ENCODE measurements at regions not wholly inside any gene's neighbourhood (a gene's known extent, or its start where the extent isn't known, plus 50 kb on each side); places are given as distances from the start of the nearest gene placed in this dataset.
"Not testable (repeated sequence)": the region's sequence is repeated elsewhere in the genome, so short reads cannot be mapped to it uniquely, and the experiment has no call there.

DNA sequence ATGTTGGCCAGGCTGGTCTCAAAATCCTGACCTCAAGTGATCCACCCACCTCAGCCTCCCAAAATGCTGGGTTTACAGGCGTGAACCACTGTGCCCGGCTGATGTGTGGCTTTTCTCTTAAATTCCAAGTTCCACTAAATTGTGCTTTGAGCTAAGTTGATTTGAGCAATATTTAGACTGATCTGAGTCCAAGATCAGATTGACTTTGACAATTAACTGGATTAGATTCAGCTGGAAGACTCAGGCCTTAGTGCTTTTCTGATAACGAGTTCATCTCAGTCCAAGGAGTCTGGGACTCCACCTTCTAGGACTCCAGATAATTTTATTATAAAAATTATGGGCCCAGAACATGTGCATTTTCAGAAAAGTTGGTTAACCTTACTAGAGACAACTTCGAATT lies 94.4 kb upstream of the FAM174B start:
- in situ Hi-C loops (cut with MboI; ENCODE audit: low sequenced_read_pairs), result no loop called here

DNA sequence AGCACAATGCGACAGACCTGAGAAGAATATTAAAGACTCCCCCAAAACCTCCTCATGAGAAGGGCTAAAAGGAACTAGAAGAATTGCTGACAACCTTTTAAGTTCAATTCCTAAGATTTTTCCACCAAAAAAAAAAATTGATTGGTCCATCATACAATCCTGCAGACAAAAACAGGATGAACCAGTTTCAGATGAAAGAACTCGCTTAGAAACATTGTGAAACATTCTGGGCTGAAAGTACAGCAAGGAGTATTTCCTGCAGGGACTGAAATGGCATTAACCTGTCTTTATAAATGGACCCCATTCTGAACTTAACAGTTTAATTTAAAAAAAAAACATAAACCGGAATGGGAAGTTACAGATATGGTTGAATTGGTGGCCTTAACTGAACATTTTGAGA lies 96.0 kb upstream of the FAM174B start:
- in situ Hi-C loops (cut with MboI; ENCODE audit: low sequenced_read_pairs), result no loop called here

DNA sequence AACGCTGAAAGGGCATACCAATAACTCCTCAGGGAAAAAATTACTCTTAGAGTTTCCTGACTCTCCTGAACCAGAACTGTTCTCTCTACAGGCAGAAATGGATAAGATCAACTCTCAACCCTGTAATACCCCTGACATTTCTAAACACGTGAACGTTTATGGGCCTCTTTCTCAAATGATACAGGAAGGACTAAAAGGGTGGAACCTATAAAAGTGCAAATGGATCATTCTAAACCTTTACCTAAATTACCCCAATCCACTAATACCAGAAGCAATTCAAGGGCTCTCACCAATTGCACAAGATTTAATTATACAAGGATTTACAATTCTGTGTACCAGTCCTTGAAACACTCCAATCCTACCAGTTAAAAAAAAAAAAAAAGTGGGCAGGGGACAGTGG lies 98.0 kb upstream of the FAM174B start:
- in situ Hi-C loops (cut with MboI; ENCODE audit: low sequenced_read_pairs), result no loop called here

DNA sequence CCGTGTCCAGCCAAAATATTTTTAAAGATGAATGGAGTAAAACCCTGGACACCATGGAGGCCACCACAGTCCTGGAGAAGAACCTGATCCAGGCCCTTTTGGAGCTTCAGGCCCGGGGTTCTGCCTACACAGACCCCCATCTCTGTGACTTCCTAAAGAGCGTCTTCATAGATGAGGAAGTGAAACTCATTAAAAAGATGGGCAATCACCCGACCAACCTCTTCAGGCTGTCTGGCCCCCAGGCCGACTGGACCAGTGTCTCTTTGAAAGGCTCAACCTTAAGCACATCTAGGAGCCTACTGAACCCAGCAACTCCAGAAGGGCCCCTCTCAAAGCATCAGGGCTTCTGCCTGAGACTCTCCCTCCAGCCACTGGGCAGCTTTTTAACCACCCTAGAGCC lies 107.9 kb upstream of the FAM174B start:
- in situ Hi-C loops (cut with MboI; ENCODE audit: low sequenced_read_pairs), result no loop called here

DNA sequence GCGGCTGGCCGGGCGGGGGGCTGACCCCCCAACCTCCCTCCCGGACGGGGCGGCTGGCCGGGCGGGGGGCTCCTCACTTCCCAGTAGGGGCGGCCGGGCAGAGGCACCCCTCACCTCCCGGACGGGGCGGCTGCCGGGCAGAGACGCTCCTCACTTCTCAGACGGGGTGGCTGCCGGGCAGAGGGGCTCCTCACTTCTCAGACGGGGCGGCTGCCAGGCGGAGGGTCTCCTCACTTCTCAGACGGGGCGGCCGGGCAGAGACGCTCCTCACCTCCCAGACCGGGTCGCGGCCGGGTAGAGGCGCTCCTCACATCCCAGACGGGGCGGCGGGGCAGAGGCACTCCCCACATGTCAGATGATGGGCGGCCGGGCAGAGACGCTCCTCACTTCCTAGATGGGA lies 112.6 kb upstream of the FAM174B start:
- in situ Hi-C loops (cut with MboI; ENCODE audit: low sequenced_read_pairs), result not testable (repeated sequence)

DNA sequence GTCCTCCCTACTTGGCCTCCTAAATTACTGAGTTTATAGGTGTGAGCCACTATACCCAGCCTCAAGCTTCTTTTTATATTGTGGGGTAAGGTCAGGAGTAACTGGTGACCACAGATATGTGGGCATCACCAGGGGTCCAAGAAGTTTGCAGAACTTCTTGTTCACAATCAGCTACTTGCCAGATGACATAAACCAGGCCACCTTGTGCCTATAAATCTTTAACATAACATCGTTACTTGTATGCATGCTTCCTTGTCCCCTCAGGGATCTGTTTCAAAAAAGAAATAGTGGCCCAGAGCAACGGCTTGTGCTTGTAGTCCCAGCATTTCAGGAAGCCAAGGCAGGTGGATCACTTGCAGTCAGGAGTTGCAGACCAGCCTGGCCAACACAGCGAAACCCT lies 115.1 kb upstream of the FAM174B start:
- in situ Hi-C loops (cut with MboI; ENCODE audit: low sequenced_read_pairs), result no loop called here

DNA sequence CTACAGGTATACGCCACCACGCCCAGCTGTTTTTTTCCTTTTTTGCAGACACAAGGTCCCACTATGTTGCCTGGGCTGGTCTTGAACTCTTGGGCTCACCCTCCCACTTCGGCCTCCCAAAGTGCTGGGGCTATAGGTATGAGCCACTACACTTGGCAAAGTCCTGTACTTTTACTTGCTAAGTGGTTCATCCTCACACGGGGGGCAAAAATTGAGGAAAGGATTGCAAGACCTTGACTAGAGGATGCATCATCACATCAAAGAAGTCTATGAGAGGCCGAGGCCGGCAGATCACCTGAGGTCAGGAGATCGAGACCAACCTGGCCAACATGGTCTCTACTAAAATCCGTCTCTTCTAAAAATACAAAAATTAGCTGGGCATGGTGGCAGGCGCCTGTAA lies 116.5 kb upstream of the FAM174B start:
- in situ Hi-C loops (cut with MboI; ENCODE audit: low sequenced_read_pairs), result no loop called here

DNA sequence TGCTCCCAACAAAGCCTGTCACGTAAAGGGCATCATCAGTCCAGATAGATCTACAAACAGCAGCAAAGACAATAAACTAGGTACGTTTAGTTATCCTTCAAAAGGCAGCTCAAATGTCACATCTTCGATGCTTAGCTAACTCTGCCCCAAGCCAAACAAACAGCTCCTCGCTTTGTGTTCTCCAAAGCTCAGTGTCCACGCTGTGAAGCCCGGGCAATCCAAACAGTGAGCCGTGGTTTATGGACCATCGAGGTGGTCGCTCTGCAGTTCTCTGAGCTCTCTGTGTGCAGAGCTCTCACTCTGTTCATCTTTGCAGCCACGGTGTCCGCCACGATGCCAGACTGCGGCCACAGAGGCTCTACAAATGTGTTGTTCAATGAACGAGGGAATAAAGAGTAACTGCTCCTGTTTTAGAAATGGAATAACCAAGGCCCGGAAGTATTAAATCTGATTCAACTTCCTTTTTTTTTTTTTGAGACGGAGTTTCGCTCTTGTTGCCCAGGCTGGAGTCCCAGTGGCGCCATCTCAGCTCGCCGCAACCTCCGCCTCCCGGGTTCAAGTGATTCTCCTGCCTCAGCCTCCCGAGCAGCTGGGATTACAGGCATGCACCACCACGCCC lies 117.2 kb upstream of the FAM174B start:
- in situ Hi-C loops (cut with MboI; ENCODE audit: low sequenced_read_pairs), result no loop called here

DNA sequence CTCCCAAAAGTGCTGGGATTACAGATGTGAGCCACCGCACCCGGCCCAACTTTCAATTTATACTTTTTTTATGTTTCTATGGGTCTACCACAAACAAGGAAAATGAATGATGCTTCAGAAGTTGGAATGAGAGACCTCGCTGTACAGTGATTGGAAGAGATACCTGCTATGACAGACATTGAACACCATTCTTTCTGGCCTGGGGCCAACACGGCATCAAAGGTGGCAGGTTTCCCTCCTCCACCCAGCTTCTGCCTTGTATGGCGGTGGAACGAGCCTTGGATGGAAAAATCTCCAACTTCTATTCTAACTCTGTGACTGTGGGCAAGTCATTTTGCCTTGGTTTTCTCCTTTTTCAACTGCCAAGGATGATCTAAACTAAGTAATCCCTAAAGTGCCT lies 117.8 kb upstream of the FAM174B start:
- in situ Hi-C loops (cut with MboI; ENCODE audit: low sequenced_read_pairs), result no loop called here

DNA sequence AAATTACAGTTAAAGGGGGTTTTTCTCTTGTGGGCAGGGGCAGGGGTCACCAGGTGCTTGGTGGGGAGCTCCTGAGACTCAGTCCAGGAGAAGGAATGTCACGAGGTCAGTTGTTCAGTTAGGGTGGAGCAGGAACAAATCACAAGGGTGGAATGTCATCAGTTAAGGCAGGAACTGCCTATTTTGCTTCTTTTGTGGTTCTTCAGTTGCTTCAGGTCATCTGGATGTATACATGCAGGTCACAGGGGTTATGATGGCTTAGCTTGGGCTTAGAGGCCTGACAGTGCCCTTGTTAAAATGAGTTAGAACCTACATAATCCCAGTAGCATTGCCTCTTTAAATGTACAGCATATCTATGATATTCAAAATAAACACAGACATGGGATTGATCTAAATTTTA lies 120.2 kb upstream of the CHD2 start:
- in situ Hi-C loops (cut with MboI; ENCODE audit: low sequenced_read_pairs), result no loop called here

DNA sequence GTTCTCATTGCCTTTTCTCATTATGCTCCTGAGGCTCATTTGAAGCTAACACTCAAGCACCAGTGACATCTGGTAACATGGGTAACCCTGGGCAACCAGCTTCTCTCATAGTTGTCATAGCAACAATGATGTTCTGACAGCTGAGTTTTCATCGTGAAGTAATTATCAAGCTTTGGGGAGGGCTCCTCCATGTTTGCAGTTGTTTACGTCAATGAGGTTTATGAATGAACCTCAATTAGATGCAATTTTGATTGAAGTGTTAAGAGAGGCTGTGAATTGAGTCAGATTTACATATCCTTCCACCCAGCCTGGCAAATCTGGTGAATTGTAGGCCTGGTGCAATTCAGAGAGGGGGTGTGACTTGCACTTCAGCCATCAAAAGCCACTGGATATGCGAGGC lies 119.3 kb upstream of the CHD2 start:
- in situ Hi-C loops (cut with MboI; ENCODE audit: low sequenced_read_pairs), result no loop called here

DNA sequence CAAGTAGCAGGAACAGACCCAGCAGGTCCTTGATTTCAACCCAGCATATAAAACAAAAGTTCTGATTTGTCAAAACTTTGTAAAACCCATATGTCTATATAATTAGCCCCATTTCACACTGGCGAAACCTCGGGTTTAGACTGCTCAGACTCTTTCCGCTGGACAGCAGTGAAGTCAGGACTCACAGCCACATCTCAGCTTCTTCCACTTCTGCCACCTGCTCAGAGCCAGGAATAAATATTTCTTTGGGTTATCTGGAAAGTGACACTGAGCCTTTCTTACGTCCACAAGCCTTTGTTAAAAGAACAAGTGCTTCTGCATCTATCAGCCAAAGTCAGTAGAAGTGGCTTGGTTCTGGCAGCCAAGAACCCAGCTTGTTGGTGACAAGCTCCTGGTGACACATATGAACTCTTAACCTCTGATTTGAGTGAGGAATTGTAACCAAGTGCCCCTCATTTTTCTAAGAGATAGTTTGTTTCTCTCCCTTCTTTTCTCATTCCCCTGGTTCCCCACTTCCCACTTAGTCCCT lies 118.1 kb upstream of the CHD2 start:
- in situ Hi-C loops (cut with MboI; ENCODE audit: low sequenced_read_pairs), result no loop called here

DNA sequence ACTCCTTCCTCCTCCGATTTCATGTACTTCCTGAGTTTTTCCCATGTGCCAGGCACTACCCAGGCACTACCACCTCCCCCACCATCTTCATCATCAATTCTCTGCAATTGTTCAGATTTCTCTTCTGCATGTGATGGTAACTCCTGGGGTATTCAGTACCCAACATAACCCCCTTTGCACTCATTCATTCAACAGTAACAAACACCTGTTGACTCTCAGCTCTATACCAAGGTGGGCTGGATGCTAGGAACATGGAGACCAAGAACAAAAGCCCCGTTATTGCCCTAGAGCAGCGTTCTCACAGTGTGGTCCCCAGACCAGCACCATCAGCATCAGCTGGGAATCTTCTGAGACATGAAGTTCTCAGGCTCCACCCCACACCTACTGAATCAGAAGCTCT lies 113.0 kb upstream of the CHD2 start:
- in situ Hi-C loops (cut with MboI; ENCODE audit: low sequenced_read_pairs), result no loop called here

DNA sequence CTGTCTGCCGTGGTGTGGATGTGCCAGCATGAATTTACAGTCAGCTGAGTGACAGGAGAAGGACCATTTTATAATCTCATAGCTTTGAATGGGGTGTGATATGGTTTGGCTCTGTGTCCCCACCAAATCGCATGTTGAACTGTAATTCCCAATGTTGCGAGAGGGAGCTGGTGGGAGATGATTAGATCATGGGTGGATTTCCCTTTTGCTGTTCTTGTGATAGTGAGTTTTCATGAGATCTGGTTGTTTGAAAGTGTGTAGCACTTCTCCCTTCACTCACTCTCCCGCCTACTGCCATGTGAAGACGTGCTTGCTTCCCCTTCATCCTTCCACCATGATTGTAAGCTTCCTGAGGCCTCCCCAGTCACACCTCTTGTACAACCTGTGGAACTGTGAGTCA lies 111.9 kb upstream of the CHD2 start:
- in situ Hi-C loops (cut with MboI; ENCODE audit: low sequenced_read_pairs), result no loop called here

DNA sequence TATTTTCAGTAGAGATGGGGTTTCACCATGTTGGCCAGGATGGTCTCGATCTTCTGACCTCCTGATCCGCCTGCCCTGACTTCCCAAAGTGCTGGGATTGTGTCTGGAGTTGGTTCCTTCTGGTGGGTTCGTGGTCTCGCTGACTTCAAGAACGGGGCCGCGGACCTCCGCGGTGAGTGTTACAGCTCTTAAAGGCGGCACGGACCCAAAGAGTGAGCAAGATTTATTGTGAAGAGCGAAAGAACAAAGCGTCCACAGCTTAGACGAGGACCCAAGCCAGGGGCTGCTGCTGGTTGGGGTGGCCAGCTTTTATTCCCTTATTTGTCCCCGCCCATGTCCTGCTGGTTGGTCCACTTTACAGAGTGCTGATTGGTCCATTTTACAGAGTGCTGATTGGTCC lies 111.3 kb upstream of the CHD2 start:
- in situ Hi-C loops (cut with MboI; ENCODE audit: low sequenced_read_pairs), result not testable (repeated sequence)

DNA sequence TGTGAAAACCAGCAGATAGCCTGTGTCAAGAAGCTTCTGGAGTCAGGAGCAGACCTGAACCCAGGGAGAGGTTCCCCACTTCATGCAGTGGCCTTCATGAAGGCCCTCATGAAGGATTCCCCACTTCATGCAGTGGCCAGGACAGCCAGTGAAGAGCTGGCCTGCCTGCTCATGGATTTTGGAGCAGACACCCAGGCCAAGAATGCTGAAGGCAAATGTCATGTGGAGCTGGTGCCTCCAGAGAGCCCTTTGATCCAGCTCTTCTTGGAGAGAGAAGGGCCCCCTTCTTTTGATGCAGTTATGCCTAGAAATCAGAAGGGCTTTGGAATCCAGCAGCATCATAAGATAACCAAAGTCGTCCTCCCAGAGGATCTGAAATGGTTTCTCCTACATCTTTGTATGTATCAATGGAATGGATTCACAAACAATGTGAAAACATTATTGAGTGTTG lies 103.9 kb upstream of the CHD2 start:
- in situ Hi-C loops (cut with MboI; ENCODE audit: low sequenced_read_pairs), result no loop called here

DNA sequence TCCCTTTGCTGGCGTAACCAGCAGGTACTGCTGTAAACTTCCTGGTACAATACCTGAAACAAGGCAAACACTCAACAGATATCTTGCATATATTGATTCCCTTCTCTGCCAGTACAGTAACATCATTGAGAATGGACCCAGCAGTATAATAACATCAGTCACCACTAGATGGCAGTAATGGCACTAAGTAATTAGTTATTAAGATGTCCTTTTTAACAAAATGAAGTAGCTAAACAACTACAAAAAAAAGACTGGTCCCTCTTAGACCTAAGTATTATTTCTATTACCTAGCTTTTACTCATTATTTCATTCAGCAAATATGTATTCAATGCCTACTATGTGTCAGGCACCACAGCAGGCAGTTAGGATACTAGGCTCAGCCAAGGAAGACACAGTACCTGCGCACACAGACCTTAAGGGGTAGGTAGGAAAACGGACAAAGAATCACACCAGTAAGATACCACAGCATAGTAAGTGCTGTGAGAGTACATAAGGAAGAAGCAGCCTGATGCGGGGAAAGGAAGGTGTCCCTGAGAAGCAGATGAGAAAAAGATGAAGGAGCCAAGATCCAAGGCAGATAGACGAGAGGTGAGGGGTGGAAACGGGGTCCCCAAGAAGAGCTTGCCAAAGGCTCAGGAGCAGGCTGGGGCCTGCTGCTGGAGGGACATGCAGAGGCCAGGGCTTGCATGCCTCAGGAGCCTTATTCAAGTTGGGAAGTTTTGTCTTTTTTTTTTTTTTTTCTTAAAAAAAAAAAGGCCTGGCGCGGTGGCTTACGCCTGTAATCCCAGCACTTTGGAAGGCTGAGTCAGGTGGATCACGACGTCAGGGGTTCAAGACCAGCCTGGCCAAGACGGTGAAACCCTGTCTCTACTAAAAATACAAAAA lies 102.7 kb upstream of the CHD2 start:
- in situ Hi-C loops (cut with MboI; ENCODE audit: low sequenced_read_pairs), result no loop called here

DNA sequence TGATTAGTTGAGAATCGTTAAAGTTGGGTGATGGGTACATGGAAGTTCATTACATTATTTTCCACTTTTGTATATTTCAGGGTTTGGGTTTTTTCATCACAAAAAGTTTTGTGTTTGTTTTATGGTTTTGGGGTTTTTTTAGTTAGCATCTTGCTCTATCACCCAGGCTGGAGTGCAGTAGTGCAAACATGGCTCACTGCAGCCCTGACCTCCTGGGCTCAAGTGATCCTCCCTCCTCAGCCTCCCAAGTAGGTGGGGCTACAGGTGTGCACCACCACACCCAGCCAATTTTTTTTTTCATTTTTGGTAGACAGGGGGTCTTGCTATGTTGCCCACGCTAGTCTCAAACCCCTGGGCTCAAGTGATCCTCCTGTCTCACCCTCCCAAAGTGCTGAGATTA lies 100.1 kb upstream of the CHD2 start:
- in situ Hi-C loops (cut with MboI; ENCODE audit: low sequenced_read_pairs), result no loop called here

DNA sequence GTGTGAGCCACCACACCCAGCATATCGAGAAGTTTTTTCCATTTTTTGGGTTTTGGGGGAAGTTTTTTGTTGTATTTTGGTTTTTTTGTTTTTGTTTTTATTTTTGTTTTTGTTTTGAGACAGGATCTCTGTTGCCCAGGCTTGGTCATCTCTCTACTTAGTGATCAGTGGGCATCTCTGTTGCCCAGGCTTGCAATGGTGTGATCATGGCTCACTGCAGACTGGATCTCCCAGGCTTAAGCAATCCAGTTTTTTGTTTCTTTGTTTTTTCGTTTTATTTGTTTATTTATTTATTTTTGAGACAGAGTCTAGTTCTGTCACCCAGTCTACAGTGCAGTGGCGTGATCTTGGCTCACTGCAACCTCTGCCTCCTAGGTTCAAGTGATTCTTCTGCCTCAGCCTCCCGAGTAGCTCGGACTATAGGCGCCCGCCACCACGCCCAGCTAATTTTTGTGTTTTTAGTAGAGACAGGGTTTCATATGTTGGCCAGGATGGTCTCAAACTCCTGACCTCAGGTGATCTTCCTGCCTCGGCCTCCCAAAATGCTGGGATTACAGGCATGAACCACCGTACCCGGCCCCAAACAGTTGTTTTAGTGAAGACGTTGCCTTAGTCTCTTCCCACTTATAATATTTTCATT lies 99.6 kb upstream of the CHD2 start:
- in situ Hi-C loops (cut with MboI; ENCODE audit: low sequenced_read_pairs), result not testable (repeated sequence)

DNA sequence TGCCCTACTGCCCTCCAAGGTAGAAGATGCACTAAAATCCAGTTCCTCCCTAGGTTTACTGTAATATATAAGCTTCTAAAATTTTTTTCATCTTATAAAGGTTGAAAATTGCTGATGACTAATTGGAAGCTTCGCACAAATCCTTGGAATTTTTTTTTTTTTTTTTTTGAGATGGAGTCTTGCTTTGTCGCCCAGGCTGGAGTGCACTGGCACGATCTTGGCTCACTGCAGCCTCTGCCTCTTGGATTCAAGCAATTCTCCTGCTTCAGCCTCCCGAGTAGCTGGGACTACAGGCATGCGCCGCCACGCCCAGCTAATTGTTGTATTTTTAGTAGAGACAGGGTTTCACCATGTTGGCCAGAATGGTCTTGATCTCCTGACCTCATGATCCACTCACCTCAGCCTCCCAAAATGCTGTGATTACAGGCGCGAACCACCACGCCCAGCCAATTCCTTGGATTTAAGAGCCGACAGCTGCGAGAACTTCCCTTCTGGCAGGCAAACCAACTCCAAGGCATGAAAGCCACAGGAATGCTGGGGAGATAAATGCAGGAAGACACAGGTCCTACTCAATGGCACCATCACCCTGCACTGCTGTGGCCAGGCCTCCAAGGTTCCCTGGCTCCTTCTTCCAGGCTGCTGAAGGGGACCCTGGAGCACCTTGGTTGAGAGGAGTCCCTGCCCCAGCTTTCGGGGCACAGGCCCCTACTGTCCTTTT lies 98.9 kb upstream of the CHD2 start:
- in situ Hi-C loops (cut with MboI; ENCODE audit: low sequenced_read_pairs), result not testable (repeated sequence)

DNA sequence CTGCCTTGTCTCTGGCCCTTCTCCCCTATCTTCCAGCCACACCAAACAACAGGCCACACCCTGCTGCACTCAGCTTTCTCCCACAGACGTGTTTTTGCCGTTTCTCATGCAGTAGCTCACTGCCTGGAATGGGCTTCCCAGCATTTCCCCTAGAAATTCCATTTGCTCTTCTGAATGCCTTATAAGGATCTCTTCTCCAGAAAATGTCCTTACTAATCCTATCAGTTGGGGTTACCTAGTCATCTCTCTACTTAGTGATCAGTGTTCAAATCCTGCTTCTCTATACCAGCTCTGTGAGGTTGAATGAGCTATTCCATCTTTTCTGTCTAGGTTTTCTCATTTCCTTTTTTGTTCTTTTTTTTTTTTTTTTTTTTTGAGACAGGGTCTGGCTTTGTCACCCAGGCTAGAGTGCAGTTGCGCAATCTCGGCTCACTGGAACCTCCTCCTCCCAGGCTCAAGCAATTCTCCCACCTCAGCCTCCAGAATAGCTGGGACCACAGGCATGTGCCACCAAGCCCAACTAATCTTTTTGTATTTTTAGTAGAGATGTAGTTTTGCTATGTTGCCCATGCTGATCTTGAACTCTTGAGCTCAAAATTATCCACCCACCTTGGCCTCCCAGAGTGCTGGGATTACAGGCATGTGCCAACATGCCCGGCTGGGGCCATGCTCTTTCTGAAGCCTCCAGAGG lies 98.2 kb upstream of the CHD2 start:
- in situ Hi-C loops (cut with MboI; ENCODE audit: low sequenced_read_pairs), result no loop called here

Measured in HL-60/S4 treated with retinoic acid at 250 ng/mL for 4 days and 3 days (cell line).